ENCODE measurements at regions not wholly inside any gene's neighbourhood (a gene's known extent, or its start where the extent isn't known, plus 50 kb on each side); places are given as distances from the start of the nearest gene placed in this dataset.

DNA sequence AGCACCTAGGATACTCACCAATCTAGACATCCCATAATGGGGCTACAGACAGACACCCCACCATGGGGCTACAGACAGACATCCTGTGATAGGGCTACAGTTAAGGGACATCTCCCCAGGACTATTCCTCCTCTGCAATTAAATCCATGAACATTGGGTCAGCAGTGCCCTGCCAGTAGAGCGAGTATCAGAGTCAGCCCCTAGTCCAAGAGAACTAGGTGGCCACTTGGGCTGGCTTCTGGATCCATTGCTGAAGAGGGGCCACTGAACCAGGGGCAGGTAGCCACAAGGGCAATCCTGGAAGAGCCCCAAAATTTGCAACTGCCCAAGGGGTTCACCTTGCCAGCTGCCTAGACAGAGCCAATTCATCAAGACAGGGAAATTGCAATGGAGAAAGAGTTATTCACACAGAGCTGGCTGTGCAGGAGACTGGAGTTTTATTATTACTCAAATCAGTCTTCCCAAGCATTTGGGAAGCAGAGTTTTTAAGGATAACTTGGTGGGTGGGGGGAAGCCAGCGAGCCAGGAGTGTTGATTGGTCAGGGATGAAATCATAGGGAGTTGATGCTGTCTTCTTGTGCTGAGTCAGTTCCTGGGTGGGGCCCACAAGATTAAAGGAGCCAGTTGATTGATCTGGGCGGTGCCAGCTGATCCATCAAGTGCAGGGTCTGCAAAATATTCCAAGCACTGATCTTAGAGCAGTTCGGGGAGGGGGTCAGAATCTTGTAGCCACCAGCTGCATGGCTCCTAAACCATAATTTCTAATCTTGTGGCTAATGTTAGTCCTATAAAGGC is 170.2 kb upstream of the SMAD3 start:
- Histone ChIP-seq H4K20me1 (ENCODE audit: insufficient read depth, low read length) (no peaks in the 10 kb centered on the region), H3K27ac (ENCODE audit: low read length) (no peak overlapping the region), H3K36me3 (replicated peaks; ENCODE audit: insufficient read depth, low read length) (no peaks in the 10 kb centered on the region), H3F3A (ENCODE audit: insufficient read depth, low read length) (no peaks in the 10 kb centered on the region), H3K27me3 (replicated peaks; ENCODE audit: insufficient read depth, low read length) (no peaks in the 10 kb centered on the region), H3K4me1 (ENCODE audit: low read length) (no peaks in the 10 kb centered on the region), H3K4me2 (ENCODE audit: low read depth, low read length) (no peak overlapping the region), H3K9me3 (replicated peaks; ENCODE audit: insufficient read depth, low read length) (no peaks in the 10 kb centered on the region), H3K9ac (ENCODE audit: low read length) (no peak overlapping the region), H2AFZ (ENCODE audit: low read length) (no peak overlapping the region), H3K4me3 (ENCODE audit: low read length) (no peak overlapping the region), H3K9me2 (replicated peaks; ENCODE audit: insufficient read depth, low read length) (no peaks in the 10 kb centered on the region), H3K79me2 (ENCODE audit: low read length) (no peaks in the 10 kb centered on the region)
- TF ChIP-seq CTCF (IDR thresholded peaks at IDR 0.05; ENCODE audit: low read length) (no peak), EZH2phosphoT487 (IDR thresholded peaks at IDR 0.05; ENCODE audit: low read length) (no peak), EZH2 (optimal IDR thresholded peaks at IDR 0.05; ENCODE audit: low read depth, low read length) (no peak)
- DNase-seq: no peak

DNA sequence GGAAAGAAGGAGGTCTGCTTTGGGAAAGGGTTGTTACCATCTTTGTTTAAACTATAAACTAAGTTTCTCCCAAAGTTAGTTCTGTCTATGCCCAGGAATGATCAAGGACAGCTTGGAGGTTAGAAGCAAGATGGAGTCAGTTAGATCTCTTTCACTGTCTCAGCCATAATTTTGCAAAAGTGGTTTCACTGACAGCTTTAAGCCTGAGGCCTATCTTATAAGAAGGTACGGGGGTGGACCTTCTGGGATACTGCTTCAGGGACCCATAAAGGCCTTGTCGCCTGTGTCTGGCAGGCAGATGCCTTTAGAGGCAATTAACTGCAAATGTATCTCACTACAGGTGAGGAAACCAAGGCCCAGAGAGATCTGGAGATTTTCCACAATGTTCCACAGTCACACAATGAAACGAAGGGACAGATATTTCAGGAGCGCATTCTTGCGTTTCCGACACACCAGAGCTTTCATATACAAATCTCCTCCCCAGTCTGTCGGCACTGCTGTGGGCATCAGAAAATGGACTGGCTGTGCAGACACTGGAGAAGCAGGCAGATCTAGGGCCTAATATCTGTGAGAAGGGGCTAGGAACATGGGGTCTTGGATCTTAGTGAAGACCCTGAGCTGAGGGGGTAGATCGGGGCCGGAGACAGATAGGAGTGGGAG is 169.5 kb upstream of the SMAD3 start:
- TF ChIP-seq CTCF (IDR thresholded peaks at IDR 0.05; ENCODE audit: low read length): no peak
- Histone ChIP-seq H3K9me3 (replicated peaks; ENCODE audit: insufficient read depth, low read length) (no peaks in the 10 kb centered on the region), H3K27me3 (replicated peaks; ENCODE audit: insufficient read depth, low read length) (no peaks in the 10 kb centered on the region), H2AFZ (ENCODE audit: low read length) (no peak overlapping the region), H3K9ac (ENCODE audit: low read length) (no peak overlapping the region), H3K27ac (ENCODE audit: low read length) (no peak overlapping the region), H3K4me1 (ENCODE audit: low read length) (no peaks in the 10 kb centered on the region), H3K9me2 (replicated peaks; ENCODE audit: insufficient read depth, low read length) (no peaks in the 10 kb centered on the region), H3K4me3 (ENCODE audit: low read length) (no peak overlapping the region), H3K4me2 (ENCODE audit: low read depth, low read length) (no peak overlapping the region), H3F3A (ENCODE audit: insufficient read depth, low read length) (no peaks in the 10 kb centered on the region), H3K36me3 (replicated peaks; ENCODE audit: insufficient read depth, low read length) (no peaks in the 10 kb centered on the region), H3K79me2 (ENCODE audit: low read length) (no peaks in the 10 kb centered on the region), H4K20me1 (ENCODE audit: insufficient read depth, low read length) (no peaks in the 10 kb centered on the region)
- no peak for DNase-seq

GRCh38 chr15:66896611-66897010 is 168.8 kb upstream of the SMAD3 start:
- Histone ChIP-seq H3K79me2 (ENCODE audit: low read length) (no peaks in the 10 kb centered on the region), H2AFZ (ENCODE audit: low read length) (no peak overlapping the region)
- DNase-seq: no peak

More at GRCh38 chr15:66896611-66897010, 168.8 kb upstream of the SMAD3 start:
- Histone ChIP-seq H3F3A (ENCODE audit: insufficient read depth, low read length) (no peaks in the 10 kb centered on the region), H3K27ac (ENCODE audit: low read length) (no peak overlapping the region), H3K4me3 (ENCODE audit: low read length) (no peak overlapping the region), H3K4me1 (ENCODE audit: low read length) (no peaks in the 10 kb centered on the region), H3K27me3 (replicated peaks; ENCODE audit: insufficient read depth, low read length) (no peaks in the 10 kb centered on the region), H3K9me3 (replicated peaks; ENCODE audit: insufficient read depth, low read length) (no peaks in the 10 kb centered on the region), H3K9me2 (replicated peaks; ENCODE audit: insufficient read depth, low read length) (no peaks in the 10 kb centered on the region), H3K9ac (ENCODE audit: low read length) (no peak overlapping the region), H3K36me3 (replicated peaks; ENCODE audit: insufficient read depth, low read length) (no peaks in the 10 kb centered on the region), H4K20me1 (ENCODE audit: insufficient read depth, low read length) (no peaks in the 10 kb centered on the region), H3K4me2 (ENCODE audit: low read depth, low read length) (no peak overlapping the region)
- TF ChIP-seq EZH2phosphoT487 (IDR thresholded peaks at IDR 0.05; ENCODE audit: low read length) (no peak), EZH2 (optimal IDR thresholded peaks at IDR 0.05; ENCODE audit: low read depth, low read length) (no peak), CTCF (IDR thresholded peaks at IDR 0.05; ENCODE audit: low read length) (no peak)

Measured in MM.1S (cell line).